HepG2 (cell line): ENCODE measurements at regions not wholly inside any gene's neighbourhood (a gene's known extent, or its start where the extent isn't known, plus 50 kb on each side); places are given as distances from the start of the nearest gene placed in this dataset.

Experiments
- ATAC-seq: fragments of 200-7000 bp; cut with Tn5 transposase; 3 replicates; pipeline ENCODE4 v1.9.1; 2020; ENCODE audit warnings: mild to moderate bottlenecking, moderate library complexity
- BruUV-seq: library from RNA; stranded (reverse); fragments of 400-500 nt; replicated peaks from 2 replicates; lab custom pipeline; 2021; lab: Mats Ljungman, UMichigan
- CTCF ChIA-PET: fragments of 300-600 bp; formaldehyde crosslinking; extraction: SDS; loops from one replicate; lab custom pipeline; 2021; ENCODE audit warnings: low total read pairs, inconsistent platforms, low intra/inter-chr PET ratio; lab: Yijun Ruan, JAX
- POLR2A ChIA-PET: fragments of 350-600 bp; sonication (Branson Sonifier 250); formaldehyde crosslinking; loops from one replicate; lab custom pipeline; 2020; ENCODE audit warnings: antibody characterized with exemption, inconsistent platforms; lab: Yijun Ruan, JAX
- DNase-seq: peaks from one replicate; pipeline ENCODE4 v3.0.0-alpha.2; 2015; ENCODE audit warnings: low spot score
- FAIRE-seq: peaks from 3 replicates; lab custom pipeline; 2011; peaks lifted over from hg19 to GRCh38; lab: Jason Lieb, UNC
- H2AFZ ChIP-seq: one replicate; pipeline ENCODE4 v1.6.1; 2011; ENCODE audit warnings: low read length, inconsistent platforms
- H3K27ac ChIP-seq: fragments of 300-600 bp; 3 replicates; pipeline ENCODE4 v1.8.0; 2011; ENCODE audit warnings: mixed run types, mild to moderate bottlenecking, mixed read lengths, low read length, inconsistent platforms; ENCODE audit not compliant: insufficient read depth; ENCODE audit errors: extremely low read length
- H3K27me3 ChIP-seq, 2 experiments: fragments of 200-600 bp in 1 of 2; 2 replicates in 1 of 2; 3 replicates in 1 of 2; pipeline versions ENCODE4 v1.6.0 to v1.8.0; 2011; ENCODE audit warnings: low read length in 2 of 2, mild to moderate bottlenecking in 2 of 2, moderate library complexity in 2 of 2, inconsistent platforms in 1 of 2; ENCODE audit not compliant: insufficient read depth in 2 of 2, control insufficient read depth in 1 of 2
- H3K36me3 ChIP-seq, 2 experiments: fragments of 200-600 bp in 1 of 2; replicated peaks in 1 of 2; 2 replicates in 1 of 2; 3 replicates in 1 of 2; pipeline versions ENCODE4 v1.5.1 to v1.8.0; 2011; ENCODE audit warnings: low read length in 2 of 2, inconsistent platforms in 1 of 2; ENCODE audit not compliant: insufficient read depth in 2 of 2, control insufficient read depth in 1 of 2
- H3K4me1 ChIP-seq: 2 replicates; pipeline ENCODE4 v1.5.1; 2012; ENCODE audit warnings: low read length, inconsistent platforms; ENCODE audit not compliant: insufficient read depth
- H3K4me2 ChIP-seq: 2 replicates; pipeline ENCODE4 v1.6.0; 2011; ENCODE audit warnings: low read depth, low read length, inconsistent platforms
- H3K4me3 ChIP-seq, 3 experiments: fragments of 200-600 bp in 1 of 3; sonication (generic), shearing (Covaris generic) in 1 of 3; replicated peaks in 1 of 3; 2 replicates each; pipeline ENCODE4 v1.5.1; 2011 to 2016; ENCODE audit warnings: low read length in 3 of 3, inconsistent platforms in 2 of 3, low read depth in 2 of 3, mild to moderate bottlenecking in 2 of 3, control low read depth in 1 of 3, mixed read lengths in 1 of 3; ENCODE audit not compliant: insufficient read depth in 1 of 3
- H3K79me2 ChIP-seq: one replicate; pipeline ENCODE4 v1.6.1; 2011; ENCODE audit warnings: low read length, inconsistent platforms; ENCODE audit not compliant: insufficient read depth
- H3K9ac ChIP-seq: 2 replicates; pipeline ENCODE4 v1.6.0; 2011; ENCODE audit warnings: mild to moderate bottlenecking, low read depth, low read length, inconsistent platforms; ENCODE audit not compliant: insufficient read depth
- H3K9me3 ChIP-seq: 2 replicates; pipeline ENCODE4 v1.5.1; 2012; ENCODE audit warnings: mild to moderate bottlenecking, low read length
- H4K20me1 ChIP-seq: 2 replicates; pipeline ENCODE4 v1.6.0; 2011; ENCODE audit warnings: inconsistent platforms, mild to moderate bottlenecking, low read length, moderate library complexity; ENCODE audit not compliant: insufficient read depth
- IKZF4 ChIP-seq: sonication (generic); formaldehyde crosslinking; IDR thresholded peaks from 2 replicates; pipeline ENCODE4 v1.5.1; 2020; ENCODE audit warnings: borderline replicate concordance, mild to moderate bottlenecking, low read depth, missing genetic modification reagents; ENCODE audit errors: not compliant biosample characterization
- MTF2 ChIP-seq: sonication (generic); formaldehyde crosslinking; IDR thresholded peaks from 2 replicates; pipeline ENCODE4 v1.5.0; 2020; ENCODE audit warnings: missing genetic modification reagents, borderline replicate concordance
- THAP7 ChIP-seq: sonication (generic); formaldehyde crosslinking; IDR thresholded peaks from 2 replicates; pipeline ENCODE4 v1.8.1; 2023; ENCODE audit warnings: mild to moderate bottlenecking, missing genetic modification reagents
- ZBTB2 ChIP-seq: sonication (generic); formaldehyde crosslinking; IDR thresholded peaks from 2 replicates; pipeline ENCODE4 v1.8.0; 2022; ENCODE audit warnings: low read depth, missing genetic modification reagents
- ZNF235 ChIP-seq: sonication (generic); formaldehyde crosslinking; IDR thresholded peaks from 2 replicates; pipeline ENCODE4 v1.8.1; 2023; ENCODE audit warnings: mild to moderate bottlenecking, missing genetic modification reagents, borderline replicate concordance
- ZNF496 ChIP-seq: sonication (generic); formaldehyde crosslinking; IDR thresholded peaks from 2 replicates; pipeline ENCODE4 v1.8.1; 2023; ENCODE audit warnings: mild to moderate bottlenecking, moderate library complexity, missing genetic modification reagents; ENCODE audit not compliant: insufficient replicate concordance
- ZNF563 ChIP-seq: sonication (generic); formaldehyde crosslinking; IDR thresholded peaks from 2 replicates; pipeline ENCODE4 v1.8.0; 2022; ENCODE audit warnings: mild to moderate bottlenecking, moderate library complexity, missing genetic modification reagents
- ZNF724P ChIP-seq: sonication (generic); formaldehyde crosslinking; IDR thresholded peaks from 2 replicates; pipeline ENCODE4 v1.8.0; 2022; ENCODE audit warnings: missing genetic modification reagents, borderline replicate concordance
- WGBS: methylation state at CpG from one replicate; pipeline ENCODE4 v1.1.6; 2017; ENCODE audit warnings: low lambda C conversion rate; 5-methylcytosine and 5-hydroxymethylcytosine counted together
- in situ Hi-C: cut with HindIII; loops from 2 replicates; pipeline ENCODE4 v1.10.0; 2017; ENCODE audit warnings: low pct_unique_long_range_greater_than_20kb; ENCODE audit not compliant: extremely low pct_ligation_motif_present
- intact Hi-C: fragments of 100-400 bp; cut with micrococcal nuclease; formaldehyde crosslinking; loops from one replicate; pipeline ENCODE4 v1.10.0; 2022; ENCODE audit not compliant: unreplicated experiment

- no peak overlapping the region for H3K27ac ChIP-seq
- no TSS peak for BruUV-seq
- H3K4me3 ChIP-seq: no peak overlapping the region
- H4K20me1 ChIP-seq: no peaks in the 10 kb centered on the region
- ATAC-seq (no peak), DNase-seq (no peak), FAIRE-seq (no peak)
- POLR2A ChIA-PET: no interaction called here
- H3K27me3 ChIP-seq: no peaks in the 10 kb centered on the region
- in situ Hi-C loops: no loop called here
- no peaks in the 10 kb centered on the region for H3K4me1 ChIP-seq
- no peak overlapping the region for H3K9ac ChIP-seq
- 0% methylated on average over 2 of the region's 2 CpGs for WGBS
- H3K36me3 ChIP-seq: no peaks in the 10 kb centered on the region
- intact Hi-C loops: no loop called here
- H2AFZ ChIP-seq: no peak overlapping the region
- CTCF ChIA-PET: no interaction called here
- H3K79me2 ChIP-seq: no peaks in the 10 kb centered on the region
- TF ChIP-seq THAP7 (no peak), ZNF235 (CRISPR knock-in tag) (no peak), MTF2 (no peak), ZBTB2 (CRISPR knock-in tag) (no peak), ZNF563 (CRISPR knock-in tag) (no peak), IKZF4 (CRISPR knock-in tag) (no peak), ZNF496 (CRISPR knock-in tag) (no peak), ZNF724P (no peak)
- peaks cover 79% of the 10 kb centered on the region for H3K9me3 ChIP-seq
- no peak overlapping the region for H3K4me2 ChIP-seq
Measured at GRCh38 chr14:30063746-30064145, 136.1 kb upstream of the PRKD1 start.
